GM18951 (cell line): ENCODE measurements at regions not wholly inside any gene's neighbourhood (a gene's known extent, or its start where the extent isn't known, plus 50 kb on each side); places are given as distances from the start of the nearest gene placed in this dataset.

Experiments used
- POLR2A ChIP-seq: IDR thresholded peaks from 4 replicates; pipeline ENCODE4 v1.6.1; 2011; ENCODE audit warnings: mild to moderate bottlenecking; ENCODE audit not compliant: insufficient read length, insufficient read depth; ENCODE audit errors: extremely low read depth
- in situ Hi-C: fragments of 300-500 bp; cut with MboI; formaldehyde crosslinking; loops from one replicate; pipeline ENCODE4 v1.12.0; 2022; ENCODE audit warnings: low sequenced_read_pairs, mixed read lengths, inconsistent platforms; ENCODE audit not compliant: unreplicated experiment

DNA sequence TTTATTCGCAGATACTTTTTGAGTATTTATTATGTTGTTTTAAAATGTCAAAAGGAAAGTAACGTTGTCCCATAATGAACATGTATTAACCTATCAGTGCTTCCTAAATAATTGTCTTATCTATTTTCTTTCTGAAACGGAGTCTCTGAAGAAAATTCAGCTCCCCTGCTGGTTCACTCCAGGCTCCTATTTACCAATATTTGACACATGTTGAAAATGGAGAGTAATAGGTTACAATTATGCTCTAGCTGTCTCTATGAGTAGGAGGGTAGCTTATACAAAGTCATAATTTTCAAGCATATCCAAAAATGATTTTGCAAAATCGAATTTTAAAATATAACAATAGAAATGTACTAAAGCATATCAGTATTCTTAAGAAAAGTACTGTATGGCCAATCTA, 844.1 kb downstream of the CDH18 start:
- no peak for TF ChIP-seq POLR2A
- in situ Hi-C loops: no loop called here

- in situ Hi-C loops: no loop called here
These were observed 818.6 kb downstream of the CDH18 start for GRCh38 chr5:19169426-19169825.

DNA sequence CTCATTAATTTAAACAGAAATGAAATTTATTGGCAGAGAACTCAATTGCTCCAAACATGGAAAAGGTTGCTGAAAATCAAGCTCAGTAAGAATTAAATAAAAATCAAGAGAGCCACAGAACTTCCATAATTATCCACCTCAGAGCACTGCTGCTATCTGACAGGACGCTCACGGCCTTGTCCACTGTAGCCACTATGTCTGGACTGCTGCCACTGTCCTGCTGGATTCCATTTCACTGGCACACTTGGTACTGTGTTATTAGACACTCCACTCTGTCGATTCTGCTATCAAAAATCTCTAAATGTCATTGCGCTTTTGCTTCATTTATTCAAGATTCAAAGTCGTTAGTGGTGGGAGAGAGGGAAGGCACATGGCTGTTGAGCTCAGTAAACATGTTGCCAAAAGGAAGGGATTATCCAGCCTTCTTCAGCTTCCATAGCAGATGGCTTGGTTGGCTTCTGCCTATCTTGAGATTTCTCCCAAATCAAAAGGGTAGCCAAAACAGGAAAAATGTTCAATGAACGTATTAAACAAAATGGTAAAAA, 815.0 kb downstream of the CDH18 start:
- in situ Hi-C loops: no loop called here

More at GRCh38 chr5:19169426-19169825, 818.6 kb downstream of the CDH18 start:
- TF ChIP-seq POLR2A: no peak

DNA sequence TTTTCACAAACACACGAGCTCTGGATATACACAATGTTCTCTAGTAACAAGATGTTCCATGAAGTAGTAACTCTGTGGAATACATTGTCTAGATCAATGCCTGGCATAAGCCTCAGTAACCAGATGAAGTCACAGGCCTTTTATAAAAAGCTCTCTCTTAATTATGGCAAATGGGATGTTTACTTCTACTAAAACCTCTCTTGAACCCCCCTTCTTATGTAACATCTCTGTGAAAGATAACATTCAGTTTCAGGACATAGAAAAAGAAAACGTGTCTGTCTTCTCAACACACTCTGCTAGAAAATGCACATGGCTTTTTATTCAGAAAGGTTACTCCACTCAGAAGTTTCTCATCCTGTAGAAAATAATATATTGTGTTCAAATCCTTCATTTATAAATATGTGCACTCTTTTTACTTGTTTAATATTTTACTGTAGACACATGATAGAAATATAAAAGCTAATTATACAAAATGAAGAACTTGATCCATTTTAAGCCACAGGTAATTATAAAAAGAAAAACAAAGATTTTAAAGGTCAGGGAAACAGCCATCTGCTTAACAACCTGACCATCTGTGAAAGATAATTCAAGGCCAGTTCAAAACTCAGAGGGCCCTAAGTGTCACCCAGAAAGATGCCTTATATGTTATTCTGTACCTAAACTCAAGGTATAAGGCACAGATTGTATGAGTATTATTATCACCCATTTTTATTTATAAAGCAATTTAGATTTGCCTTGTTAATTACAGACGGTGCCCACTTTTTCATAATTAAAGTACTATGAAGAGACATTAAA, 812.0 kb downstream of the CDH18 start:
- no peak for TF ChIP-seq POLR2A
- in situ Hi-C loops: no loop called here

More for the DNA sequence above, 815.0 kb downstream of the CDH18 start:
- TF ChIP-seq POLR2A: no peak

DNA sequence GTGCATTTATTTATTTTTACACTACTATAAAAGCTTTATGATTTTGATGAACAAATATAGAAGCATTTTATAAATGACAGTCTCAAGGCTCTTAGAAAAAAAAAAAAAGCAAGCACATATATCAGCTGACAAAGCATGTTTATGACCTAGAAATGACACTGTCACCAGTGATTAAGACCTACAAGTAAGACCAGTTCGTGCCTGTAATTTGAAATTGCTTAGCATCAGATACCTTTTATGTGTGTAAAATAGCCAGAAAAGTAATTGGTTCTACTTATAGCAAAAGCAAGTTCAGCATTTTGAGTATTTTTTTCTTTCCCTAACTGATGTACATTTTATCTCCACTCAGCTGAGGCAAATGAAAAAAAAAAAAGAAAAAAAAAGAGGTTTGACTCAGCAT, 808.4 kb downstream of the CDH18 start:
- in situ Hi-C loops: no loop called here
- TF ChIP-seq POLR2A: no peak

GRCh38 chr5:19189176-19189575, 798.8 kb downstream of the CDH18 start:
- in situ Hi-C loops: no loop called here
- no peak for TF ChIP-seq POLR2A

DNA sequence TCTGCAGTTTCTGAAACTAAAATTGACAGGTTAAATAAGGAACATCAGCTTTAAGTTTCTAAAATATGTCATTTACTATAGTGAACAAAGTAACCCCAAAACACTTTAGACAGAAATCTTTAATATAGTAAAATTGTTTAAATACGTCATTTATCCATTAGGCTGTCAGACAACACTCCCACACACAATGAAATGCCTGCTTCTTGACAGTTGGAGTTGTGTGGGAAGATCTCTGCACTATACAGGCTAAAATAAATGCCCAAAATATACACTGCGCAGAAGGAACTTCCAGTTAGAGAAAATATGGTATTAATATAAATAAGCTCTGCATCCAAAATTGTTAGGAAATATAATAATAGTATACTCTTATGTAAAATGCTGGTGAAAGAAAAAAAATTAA, 794.4 kb downstream of the CDH18 start:
- TF ChIP-seq POLR2A: no peak
- in situ Hi-C loops: no loop called here

GRCh38 chr5:19196631-19197030, 791.4 kb downstream of the CDH18 start:
- no peak for TF ChIP-seq POLR2A
- in situ Hi-C loops: no loop called here

DNA sequence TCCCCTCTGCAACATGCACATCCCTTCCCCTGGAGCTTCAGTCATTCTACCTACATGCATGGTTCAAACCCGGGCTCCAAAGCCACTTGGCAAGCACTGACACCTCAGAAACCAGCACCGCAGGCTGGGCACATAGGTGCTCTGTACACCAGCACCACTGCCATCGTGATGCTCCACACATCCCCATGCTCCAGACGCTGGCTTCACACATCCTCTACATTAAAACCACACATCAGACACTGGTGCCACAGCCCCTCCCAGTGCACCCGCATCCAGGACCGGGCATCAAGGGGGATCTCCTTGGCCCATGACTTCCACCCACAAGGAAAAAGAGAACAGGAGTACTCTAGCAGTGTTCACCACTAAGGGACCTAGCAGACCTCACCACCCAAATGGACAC, 787.7 kb downstream of the CDH18 start:
- TF ChIP-seq POLR2A: no peak
- in situ Hi-C loops: no loop called here

DNA sequence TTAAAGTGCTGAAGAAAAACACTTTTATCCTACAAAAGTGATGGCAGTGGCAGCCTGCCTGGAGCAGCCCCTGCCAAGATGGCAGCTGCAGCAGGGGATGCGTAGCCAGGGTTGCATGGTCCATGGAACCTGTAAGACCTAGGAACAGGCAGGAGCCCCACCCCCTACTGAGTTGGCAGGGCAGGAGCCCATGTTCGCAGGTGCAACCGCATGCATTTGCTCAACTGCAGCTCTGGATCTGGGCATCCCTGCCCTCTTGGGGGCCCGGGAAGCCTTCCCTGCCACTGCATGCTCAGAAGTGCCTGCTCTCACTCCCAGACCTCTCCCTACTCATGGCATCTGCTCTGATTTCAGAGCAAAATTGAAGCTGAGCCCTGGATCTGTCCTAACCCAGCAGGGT, 779.6 kb downstream of the CDH18 start:
- in situ Hi-C loops: no loop called here
- TF ChIP-seq POLR2A: no peak

DNA sequence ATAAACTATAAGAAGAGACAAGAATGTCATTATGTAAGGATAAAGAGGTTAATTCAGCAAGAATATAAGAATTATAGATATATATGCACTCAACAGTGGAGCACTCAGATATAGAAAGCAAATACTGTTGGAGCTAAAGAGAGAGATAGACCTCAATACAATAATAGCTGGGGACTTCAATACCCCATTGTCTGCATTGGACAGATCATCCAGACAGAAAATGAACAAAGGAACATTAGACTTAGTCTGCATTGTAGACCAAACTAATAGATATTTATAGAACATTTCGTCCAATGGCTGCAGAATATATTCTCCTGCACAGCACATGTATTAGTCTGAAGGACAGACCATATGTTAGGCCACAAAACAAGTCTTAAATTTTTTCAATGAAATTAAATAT, 777.1 kb downstream of the CDH18 start:
- TF ChIP-seq POLR2A: no peak
- in situ Hi-C loops: no loop called here

- no peak for TF ChIP-seq POLR2A
- in situ Hi-C loops: no loop called here
These were observed 758.7 kb downstream of the CDH18 start for GRCh38 chr5:19229179-19229835.

DNA sequence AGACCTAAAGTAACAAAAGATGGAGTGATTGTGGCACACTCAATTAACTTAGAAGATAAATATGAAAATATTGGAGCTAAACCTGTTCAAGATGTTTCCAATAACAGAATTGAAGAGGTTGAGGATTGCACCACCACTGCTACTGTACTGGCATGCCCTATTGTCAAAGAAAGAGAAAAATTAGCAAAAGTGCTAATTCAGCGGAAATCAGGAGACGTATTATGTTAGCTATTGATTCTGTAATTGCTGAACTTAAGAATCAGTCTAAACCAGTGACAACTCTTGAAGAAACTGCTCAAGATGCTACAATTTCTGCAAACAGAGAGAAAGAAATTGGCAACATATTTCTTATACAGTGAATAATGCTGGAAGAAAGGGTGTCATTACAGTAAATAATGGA, 754.4 kb downstream of the CDH18 start:
- in situ Hi-C loops: no loop called here
- TF ChIP-seq POLR2A: no peak

GRCh38 chr5:19235101-19235584, 752.9 kb downstream of the CDH18 start:
- in situ Hi-C loops: no loop called here
- no peak for TF ChIP-seq POLR2A

GRCh38 chr5:19240170-19240569, 747.8 kb downstream of the CDH18 start:
- TF ChIP-seq POLR2A: no peak
- in situ Hi-C loops: no loop called here
